PC-9 (cell line): ENCODE measurements at regions not wholly inside any gene's neighbourhood (a gene's known extent, or its start where the extent isn't known, plus 50 kb on each side); places are given as distances from the start of the nearest gene placed in this dataset.

Source experiments
- BruUV-seq: library from RNA; stranded (reverse); fragments of 400-500 nt; replicated peaks from 2 replicates; lab custom pipeline; 2021; lab: Mats Ljungman, UMichigan
- CTCF ChIA-PET: fragments of 300-600 bp; sonication (Branson Sonifier 250); formaldehyde crosslinking; loops from one replicate; lab custom pipeline; 2022; ENCODE audit warnings: antibody characterized with exemption; lab: Charles Lee
- POLR2A ChIA-PET: fragments of 300-600 bp; sonication (Branson Sonifier 250); formaldehyde crosslinking; loops from one replicate; lab custom pipeline; 2022; ENCODE audit warnings: antibody characterized with exemption; ENCODE audit not compliant: unreplicated experiment; lab: Charles Lee
- DNase-seq, 2 experiments: peaks; one replicate each; pipeline versions ENCODE4 v3.0.0 to v3.0.0-alpha.2; 2015 to 2022; ENCODE audit warnings: mixed read lengths in 1 of 2
- H2AFZ ChIP-seq: fragments of 200-600 bp; sonication (generic); 2 replicates; pipeline ENCODE4 v1.8.1; 2017; ENCODE audit warnings: antibody characterized with exemption
- H3F3A ChIP-seq: fragments of 200-600 bp; sonication (generic); 2 replicates; pipeline ENCODE4 v1.8.1; 2017; ENCODE audit warnings: antibody characterized with exemption, mild to moderate bottlenecking, low read depth; ENCODE audit not compliant: insufficient read depth
- H3K27ac ChIP-seq: fragments of 200-600 bp; sonication (generic); 2 replicates; pipeline ENCODE4 v1.6.1; 2016; ENCODE audit warnings: mixed run types
- H3K27me3 ChIP-seq: fragments of 200-600 bp; sonication (generic); 2 replicates; pipeline ENCODE4 v1.6.1; 2016; ENCODE audit warnings: low read depth, mixed run types; ENCODE audit not compliant: insufficient read depth
- H3K36me3 ChIP-seq: fragments of 200-600 bp; sonication (generic); 2 replicates; pipeline ENCODE4 v1.6.1; 2016; ENCODE audit warnings: low read depth, mixed run types
- H3K4me1 ChIP-seq: fragments of 200-600 bp; sonication (generic); replicated peaks from 2 replicates; pipeline ENCODE4 v1.6.1; 2016; ENCODE audit warnings: mixed run types; ENCODE audit not compliant: insufficient read depth
- H3K4me2 ChIP-seq: fragments of 200-600 bp; sonication (generic); 2 replicates; pipeline ENCODE4 v1.6.1; 2017; ENCODE audit warnings: mixed run types
- H3K4me3 ChIP-seq: fragments of 200-600 bp; sonication (generic); 2 replicates; pipeline ENCODE4 v1.6.1; 2016; ENCODE audit warnings: mixed run types
- H3K79me2 ChIP-seq: fragments of 200-600 bp; sonication (generic); 2 replicates; pipeline ENCODE4 v1.6.1; 2017; ENCODE audit warnings: low read depth, mixed run types
- H3K9me2 ChIP-seq: fragments of 200-600 bp; sonication (generic); 2 replicates; pipeline ENCODE4 v1.8.1; 2017; ENCODE audit warnings: mild to moderate bottlenecking; ENCODE audit not compliant: insufficient read depth
- H3K9me3 ChIP-seq: fragments of 200-600 bp; sonication (generic); 2 replicates; pipeline ENCODE4 v1.8.1; 2016; ENCODE audit warnings: low read depth; ENCODE audit not compliant: insufficient read depth
- H4K20me1 ChIP-seq: fragments of 200-600 bp; sonication (generic); 2 replicates; pipeline ENCODE4 v1.8.1; 2017; ENCODE audit not compliant: insufficient read depth
- CTCF ChIP-seq: fragments of 200-600 bp; sonication (generic); conservative IDR thresholded peaks from 2 replicates; pipeline ENCODE4 v1.6.1; 2017; ENCODE audit warnings: mixed run types, antibody characterized with exemption, mild to moderate bottlenecking, moderate library complexity
- EZH2 ChIP-seq: fragments of 200-600 bp; sonication (generic); IDR thresholded peaks from 2 replicates; pipeline ENCODE4 v1.8.0; 2017; ENCODE audit warnings: antibody characterized with exemption, low read depth
- intact Hi-C: fragments of 100-400 bp; cut with micrococcal nuclease; formaldehyde crosslinking; loops from one replicate; pipeline ENCODE4 v1.10.0; 2022; ENCODE audit not compliant: unreplicated experiment

GRCh38 chr22:48572951-48573350, 1254.7 kb downstream of the BRD1 start:
- Histone ChIP-seq H3K36me3 (no peaks in the 10 kb centered on the region), H2AFZ (no peak overlapping the region), H3K4me2 (no peak overlapping the region), H3K27me3 (peaks cover 42% of the 10 kb centered on the region), H3K4me1 (no peaks in the 10 kb centered on the region), H3K27ac (no peak overlapping the region), H3K9me2 (no peaks in the 10 kb centered on the region), H3K4me3 (no peak overlapping the region), H3K79me2 (no peaks in the 10 kb centered on the region), H3K9me3 (no peaks in the 10 kb centered on the region), H3F3A (no peaks in the 10 kb centered on the region), H4K20me1 (no peaks in the 10 kb centered on the region)
- CTCF ChIA-PET, result no interaction called here
- intact Hi-C loops, result no loop called here
- POLR2A ChIA-PET, result no interaction called here
- DNase-seq, result no peak
- TF ChIP-seq CTCF, result no peak
- no peak for TF ChIP-seq EZH2
- BruUV-seq, result no TSS peak

- ChIA-PET POLR2A (no interaction called here), CTCF (interaction anchor here (0.6 kb wide), 1 partner anchor 11 kb away, joined by 9 read pairs; no protein-coding TSS in a partner anchor)
- no peaks in the 10 kb centered on the region for H3K9me2 ChIP-seq
- H3K4me2 ChIP-seq, result no peak overlapping the region
- H3K4me1 ChIP-seq, result no peaks in the 10 kb centered on the region
- intact Hi-C loops, result no loop called here
- H3K79me2 ChIP-seq, result no peaks in the 10 kb centered on the region
- no peak overlapping the region for H3K4me3 ChIP-seq
- DNase-seq, result no peak
- BruUV-seq, result no TSS peak
- no peak overlapping the region for H2AFZ ChIP-seq
- H4K20me1 ChIP-seq, result no peaks in the 10 kb centered on the region
- no peak overlapping the region for H3K27ac ChIP-seq
- no peak for TF ChIP-seq CTCF
- TF ChIP-seq EZH2, result no peak
- no peaks in the 10 kb centered on the region for H3K36me3 ChIP-seq
- H3K27me3 ChIP-seq, result peaks cover 52% of the 10 kb centered on the region
- H3K9me3 ChIP-seq, result no peaks in the 10 kb centered on the region
- no peaks in the 10 kb centered on the region for H3F3A ChIP-seq
Measured at GRCh38 chr22:48570912-48571311, 1256.8 kb downstream of the BRD1 start.

- CTCF ChIA-PET, result no interaction called here
- no TSS peak for BruUV-seq
- H3K9me3 ChIP-seq, result no peaks in the 10 kb centered on the region
Measured at GRCh38 chr22:48569476-48570233, 1258.0 kb downstream of the BRD1 start.

More at GRCh38 chr22:48569476-48570233, 1258.0 kb downstream of the BRD1 start:
- DNase-seq, result no peak
- no peaks in the 10 kb centered on the region for H3K79me2 ChIP-seq
- H3K4me1 ChIP-seq, result no peaks in the 10 kb centered on the region
- no peak overlapping the region for H3K4me3 ChIP-seq
- peaks cover 65% of the 10 kb centered on the region for H3K27me3 ChIP-seq
- H3K4me2 ChIP-seq, result no peak overlapping the region
- no peaks in the 10 kb centered on the region for H3K9me2 ChIP-seq
- no peak overlapping the region for H3K27ac ChIP-seq
- no peak overlapping the region for H2AFZ ChIP-seq
- TF ChIP-seq EZH2, result no peak
- TF ChIP-seq CTCF, result no peak
- intact Hi-C loops, result no loop called here
- POLR2A ChIA-PET, result no interaction called here
- H4K20me1 ChIP-seq, result 0 out of 2 replicates have a peak, but pooled peaks cover 4% of the 10 kb centered on the region
- no peaks in the 10 kb centered on the region for H3K36me3 ChIP-seq
- no peaks in the 10 kb centered on the region for H3F3A ChIP-seq
